Osteoblast (primary cell): ENCODE measurements at regions not wholly inside any gene's neighbourhood (a gene's known extent, or its start where the extent isn't known, plus 50 kb on each side); places are given as distances from the start of the nearest gene placed in this dataset.

Experiments
- DNase-seq: peaks from one replicate; pipeline ENCODE4 v3.0.0; 2011; ENCODE audit warnings: low spot score, mixed read lengths; ENCODE audit not compliant: insufficient read length; ENCODE audit errors: missing footprints
- H2AFZ ChIP-seq: 2 replicates; pipeline ENCODE4 v1.6.0; 2011; ENCODE audit warnings: mild to moderate bottlenecking, low read length
- H3K27ac ChIP-seq: 2 replicates; pipeline ENCODE4 v1.5.1; 2011; ENCODE audit warnings: mild to moderate bottlenecking, low read depth, low read length, moderate library complexity
- H3K27me3 ChIP-seq: 2 replicates; pipeline ENCODE4 v1.6.0; 2012; ENCODE audit warnings: mild to moderate bottlenecking, control low read depth, inconsistent platforms, low read length, moderate library complexity; ENCODE audit not compliant: insufficient read depth
- H3K36me3 ChIP-seq: 2 replicates; pipeline ENCODE4 v1.5.1; 2011; ENCODE audit warnings: mild to moderate bottlenecking, low read length, control low read depth, moderate library complexity; ENCODE audit not compliant: insufficient read depth
- H3K4me1 ChIP-seq: 2 replicates; pipeline ENCODE4 v1.5.1; 2011; ENCODE audit warnings: mild to moderate bottlenecking, low read length, control low read depth, moderate library complexity; ENCODE audit not compliant: insufficient read depth
- H3K4me2 ChIP-seq: 2 replicates; pipeline ENCODE4 v1.6.0; 2011; ENCODE audit warnings: mild to moderate bottlenecking, low read length; ENCODE audit not compliant: insufficient read depth
- H3K4me3 ChIP-seq: fragments of 200-600 bp; sonication (generic); 3 replicates; pipeline ENCODE4 v1.5.1; 2012; ENCODE audit warnings: mild to moderate bottlenecking, low read length, inconsistent platforms; ENCODE audit not compliant: insufficient read depth
- H3K79me2 ChIP-seq: 2 replicates; pipeline ENCODE4 v1.6.0; 2012; ENCODE audit warnings: mild to moderate bottlenecking, low read length, control low read depth, inconsistent platforms; ENCODE audit not compliant: insufficient read depth
- H3K9me3 ChIP-seq: 2 replicates; pipeline ENCODE4 v1.5.1; 2011; ENCODE audit warnings: low read depth, low read length, control low read depth
- H4K20me1 ChIP-seq: 2 replicates; pipeline ENCODE4 v1.6.0; 2012; ENCODE audit warnings: mild to moderate bottlenecking, low read length, control low read depth; ENCODE audit not compliant: insufficient read depth
- TF ChIP-seq, protein P1 (sequence below): IDR thresholded peaks from 2 replicates; pipeline ENCODE4 v1.5.1; 2011; ENCODE audit warnings: mild to moderate bottlenecking, low read depth, low read length, moderate library complexity; ENCODE audit errors: extremely low read depth

GRCh38 chr4:12747154-12747553 lies 737.0 kb downstream of the RAB28 start:
- Histone ChIP-seq H3K4me2 (no peak overlapping the region), H3K9me3 (no peaks in the 10 kb centered on the region), H3K36me3 (no peaks in the 10 kb centered on the region), H3K27ac (no peak overlapping the region), H2AFZ (no peak overlapping the region), H3K4me1 (no peaks in the 10 kb centered on the region), H3K27me3 (no peaks in the 10 kb centered on the region), H3K4me3 (no peak overlapping the region), H3K79me2 (no peaks in the 10 kb centered on the region), H4K20me1 (no peaks in the 10 kb centered on the region)
- no peak for DNase-seq
- TF ChIP-seq, protein P1, sequence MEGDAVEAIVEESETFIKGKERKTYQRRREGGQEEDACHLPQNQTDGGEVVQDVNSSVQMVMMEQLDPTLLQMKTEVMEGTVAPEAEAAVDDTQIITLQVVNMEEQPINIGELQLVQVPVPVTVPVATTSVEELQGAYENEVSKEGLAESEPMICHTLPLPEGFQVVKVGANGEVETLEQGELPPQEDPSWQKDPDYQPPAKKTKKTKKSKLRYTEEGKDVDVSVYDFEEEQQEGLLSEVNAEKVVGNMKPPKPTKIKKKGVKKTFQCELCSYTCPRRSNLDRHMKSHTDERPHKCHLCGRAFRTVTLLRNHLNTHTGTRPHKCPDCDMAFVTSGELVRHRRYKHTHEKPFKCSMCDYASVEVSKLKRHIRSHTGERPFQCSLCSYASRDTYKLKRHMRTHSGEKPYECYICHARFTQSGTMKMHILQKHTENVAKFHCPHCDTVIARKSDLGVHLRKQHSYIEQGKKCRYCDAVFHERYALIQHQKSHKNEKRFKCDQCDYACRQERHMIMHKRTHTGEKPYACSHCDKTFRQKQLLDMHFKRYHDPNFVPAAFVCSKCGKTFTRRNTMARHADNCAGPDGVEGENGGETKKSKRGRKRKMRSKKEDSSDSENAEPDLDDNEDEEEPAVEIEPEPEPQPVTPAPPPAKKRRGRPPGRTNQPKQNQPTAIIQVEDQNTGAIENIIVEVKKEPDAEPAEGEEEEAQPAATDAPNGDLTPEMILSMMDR = no peak

DNA sequence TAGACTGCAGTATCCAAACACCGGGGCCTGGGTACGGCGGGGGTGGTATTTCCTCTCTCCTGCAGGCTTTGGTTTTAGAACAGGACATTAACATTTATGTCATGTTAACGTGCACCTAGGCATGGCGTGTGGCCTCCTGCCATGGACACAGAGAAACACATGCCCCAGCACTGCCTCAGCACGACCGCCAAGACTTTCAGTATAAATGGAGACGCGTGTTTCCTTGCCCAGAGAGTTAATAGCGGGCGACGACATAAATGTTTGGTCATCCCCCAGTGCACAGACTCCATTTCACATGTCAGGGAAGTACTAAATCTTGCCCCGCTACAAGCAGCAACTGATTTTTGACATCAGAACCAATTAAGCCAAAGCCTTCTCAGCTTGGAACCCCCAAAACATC lies 737.9 kb downstream of the RAB28 start:
- Histone ChIP-seq H3K79me2 (no peaks in the 10 kb centered on the region), H3K4me2 (no peak overlapping the region), H3K36me3 (no peaks in the 10 kb centered on the region), H3K4me3 (no peak overlapping the region), H4K20me1 (no peaks in the 10 kb centered on the region), H2AFZ (no peak overlapping the region), H3K4me1 (no peaks in the 10 kb centered on the region), H3K27ac (no peak overlapping the region), H3K27me3 (no peaks in the 10 kb centered on the region), H3K9me3 (no peaks in the 10 kb centered on the region)
- TF ChIP-seq, protein P1 = no peak
- no peak for DNase-seq

- H3K4me2 ChIP-seq = no peak overlapping the region
- H2AFZ ChIP-seq = no peak overlapping the region
- H3K27ac ChIP-seq = no peak overlapping the region
- H3K27me3 ChIP-seq = no peaks in the 10 kb centered on the region
- no peaks in the 10 kb centered on the region for H3K9me3 ChIP-seq
- no peak overlapping the region for H3K4me3 ChIP-seq
- no peaks in the 10 kb centered on the region for H4K20me1 ChIP-seq
- no peak for DNase-seq
- TF ChIP-seq, protein P1 = no peak
- no peaks in the 10 kb centered on the region for H3K79me2 ChIP-seq
- H3K36me3 ChIP-seq = no peaks in the 10 kb centered on the region
- H3K4me1 ChIP-seq = no peaks in the 10 kb centered on the region
Measured at GRCh38 chr4:12734586-12734985, 749.6 kb downstream of the RAB28 start.

DNA sequence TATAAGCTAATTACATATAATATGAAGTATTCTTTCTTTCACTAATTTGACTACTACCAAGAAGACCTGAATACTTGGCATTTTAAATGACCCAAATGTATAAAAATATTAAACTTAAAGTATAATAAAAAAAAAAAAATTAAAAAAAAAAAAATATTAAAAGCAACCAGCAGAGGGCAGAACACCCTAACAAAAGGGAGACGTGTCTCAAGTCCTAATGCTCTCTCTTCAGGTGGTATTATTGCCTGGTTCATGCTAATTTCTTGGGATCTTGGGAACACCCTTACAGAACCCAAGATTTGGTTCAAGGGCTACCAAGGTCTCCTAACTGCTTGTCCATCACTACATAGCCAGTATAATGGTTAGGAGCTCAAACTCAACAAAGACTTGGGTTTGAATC lies 754.8 kb downstream of the RAB28 start:
- H3K27ac ChIP-seq = no peak overlapping the region
- no peaks in the 10 kb centered on the region for H3K36me3 ChIP-seq
- no peaks in the 10 kb centered on the region for H3K79me2 ChIP-seq
- no peaks in the 10 kb centered on the region for H4K20me1 ChIP-seq
- H2AFZ ChIP-seq = no peak overlapping the region
- no peaks in the 10 kb centered on the region for H3K27me3 ChIP-seq
- DNase-seq = no peak
- TF ChIP-seq, protein P1 = peak; percentile 45
- no peaks in the 10 kb centered on the region for H3K4me1 ChIP-seq
- H3K9me3 ChIP-seq = no peaks in the 10 kb centered on the region
- H3K4me3 ChIP-seq = no peak overlapping the region
- H3K4me2 ChIP-seq = no peak overlapping the region
